ENCODE measurements at regions not wholly inside any gene's neighbourhood (a gene's known extent, or its start where the extent isn't known, plus 50 kb on each side); places are given as distances from the start of the nearest gene placed in this dataset.

DNA sequence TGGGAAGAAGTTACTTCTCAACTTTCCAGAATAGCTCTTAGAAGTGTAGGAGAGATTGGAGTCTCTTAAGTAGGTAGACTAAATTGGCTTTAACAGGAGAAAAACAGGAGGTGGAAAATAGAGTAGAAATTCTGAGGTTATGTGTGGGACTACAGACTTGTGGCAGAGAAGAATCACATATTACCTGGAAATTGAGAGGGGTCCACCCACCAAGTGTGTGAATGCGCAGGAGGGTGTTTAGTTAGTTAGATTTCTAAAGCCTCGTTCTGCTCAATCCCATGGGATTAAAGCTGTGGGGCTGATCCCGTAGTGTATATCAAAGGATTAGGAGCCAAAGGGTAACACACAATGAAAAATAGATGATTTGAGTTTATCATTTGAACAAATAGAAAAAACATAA lies 319.1 kb downstream of the TRIB2 start:
- H3K36me3 ChIP-seq (ENCODE audit: control insufficient read depth in 2 of 2, insufficient read depth in 2 of 2, low read length in 1 of 2) = no peaks in the 10 kb centered on the region
- ChIA-PET POLR2A (no interaction called here), RAD21 (ENCODE audit: unreplicated experiment) (no interaction called here), CTCF (interaction anchor here (0.6 kb wide), 1 partner anchor 18 kb away, joined by 3 read pairs; no protein-coding TSS in a partner anchor), SMC1A (ENCODE audit: uncharacterized antibody, unreplicated experiment) (no interaction called here)
- no peaks in the 10 kb centered on the region for H3K4me1 ChIP-seq (ENCODE audit: control insufficient read depth, insufficient read depth, low read length)
- DNase-seq (ENCODE audit: low read depth, low spot score) (no peak), ATAC-seq (no peak), FAIRE-seq (no peak)
- in situ Hi-C loops (cut with MboI) (no loop called here), intact Hi-C loops (cut with micrococcal nuclease; ENCODE audit: unreplicated experiment) (no loop called here)
- no peak overlapping the region for H3K4me2 ChIP-seq (ENCODE audit: control insufficient read depth, insufficient read depth)
- no peaks in the 10 kb centered on the region for H3K9me3 ChIP-seq (replicated peaks; ENCODE audit: control insufficient read depth, insufficient read depth, low read length)
- H4K20me1 ChIP-seq (ENCODE audit: control insufficient read depth, insufficient read depth) = no peaks in the 10 kb centered on the region
- no TSS peak for BruUV-seq (replicated peaks)
- no peak overlapping the region for H2AFZ ChIP-seq (ENCODE audit: control insufficient read depth, low read depth, low read length)
- no peak overlapping the region for H3K4me3 ChIP-seq
- H3K27ac ChIP-seq (ENCODE audit: control insufficient read depth, insufficient read depth) = no peak overlapping the region
- H3K79me2 ChIP-seq (ENCODE audit: control insufficient read depth, insufficient read depth, low read length) = no peaks in the 10 kb centered on the region
- H3K9ac ChIP-seq (ENCODE audit: control insufficient read depth, insufficient read depth, low read length) = no peak overlapping the region
- no peaks in the 10 kb centered on the region for H3K27me3 ChIP-seq (replicated peaks in 1 of 2; ENCODE audit: control insufficient read depth in 2 of 2, insufficient read depth in 2 of 2, low read length in 1 of 2)
- 27% methylated on average over 3 of the region's 3 CpGs for WGBS (ENCODE audit: insufficient coverage, insufficient replicate concordance, low lambda C conversion rate, missing lambda C conversion rate)
- TF ChIP-seq BCL11A (IDR thresholded peaks at IDR 0.05; ENCODE audit: low read depth, low read length) = no peak
- TF ChIP-seq POU2F2 (IDR thresholded peaks at IDR 0.05; ENCODE audit: borderline replicate concordance, low read depth, low read length) = no peak
- TF ChIP-seq, protein P1, sequence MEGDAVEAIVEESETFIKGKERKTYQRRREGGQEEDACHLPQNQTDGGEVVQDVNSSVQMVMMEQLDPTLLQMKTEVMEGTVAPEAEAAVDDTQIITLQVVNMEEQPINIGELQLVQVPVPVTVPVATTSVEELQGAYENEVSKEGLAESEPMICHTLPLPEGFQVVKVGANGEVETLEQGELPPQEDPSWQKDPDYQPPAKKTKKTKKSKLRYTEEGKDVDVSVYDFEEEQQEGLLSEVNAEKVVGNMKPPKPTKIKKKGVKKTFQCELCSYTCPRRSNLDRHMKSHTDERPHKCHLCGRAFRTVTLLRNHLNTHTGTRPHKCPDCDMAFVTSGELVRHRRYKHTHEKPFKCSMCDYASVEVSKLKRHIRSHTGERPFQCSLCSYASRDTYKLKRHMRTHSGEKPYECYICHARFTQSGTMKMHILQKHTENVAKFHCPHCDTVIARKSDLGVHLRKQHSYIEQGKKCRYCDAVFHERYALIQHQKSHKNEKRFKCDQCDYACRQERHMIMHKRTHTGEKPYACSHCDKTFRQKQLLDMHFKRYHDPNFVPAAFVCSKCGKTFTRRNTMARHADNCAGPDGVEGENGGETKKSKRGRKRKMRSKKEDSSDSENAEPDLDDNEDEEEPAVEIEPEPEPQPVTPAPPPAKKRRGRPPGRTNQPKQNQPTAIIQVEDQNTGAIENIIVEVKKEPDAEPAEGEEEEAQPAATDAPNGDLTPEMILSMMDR (IDR thresholded peaks at IDR 0.05 in 2 of 3, conservative IDR thresholded peaks at IDR 0.05 in 1 of 3; ENCODE audit: control insufficient read depth in 2 of 3, extremely low read depth in 1 of 3, insufficient read depth in 1 of 3, low read depth in 3 of 3, low read length in 3 of 3) = no peak
- TF ChIP-seq, protein P2, sequence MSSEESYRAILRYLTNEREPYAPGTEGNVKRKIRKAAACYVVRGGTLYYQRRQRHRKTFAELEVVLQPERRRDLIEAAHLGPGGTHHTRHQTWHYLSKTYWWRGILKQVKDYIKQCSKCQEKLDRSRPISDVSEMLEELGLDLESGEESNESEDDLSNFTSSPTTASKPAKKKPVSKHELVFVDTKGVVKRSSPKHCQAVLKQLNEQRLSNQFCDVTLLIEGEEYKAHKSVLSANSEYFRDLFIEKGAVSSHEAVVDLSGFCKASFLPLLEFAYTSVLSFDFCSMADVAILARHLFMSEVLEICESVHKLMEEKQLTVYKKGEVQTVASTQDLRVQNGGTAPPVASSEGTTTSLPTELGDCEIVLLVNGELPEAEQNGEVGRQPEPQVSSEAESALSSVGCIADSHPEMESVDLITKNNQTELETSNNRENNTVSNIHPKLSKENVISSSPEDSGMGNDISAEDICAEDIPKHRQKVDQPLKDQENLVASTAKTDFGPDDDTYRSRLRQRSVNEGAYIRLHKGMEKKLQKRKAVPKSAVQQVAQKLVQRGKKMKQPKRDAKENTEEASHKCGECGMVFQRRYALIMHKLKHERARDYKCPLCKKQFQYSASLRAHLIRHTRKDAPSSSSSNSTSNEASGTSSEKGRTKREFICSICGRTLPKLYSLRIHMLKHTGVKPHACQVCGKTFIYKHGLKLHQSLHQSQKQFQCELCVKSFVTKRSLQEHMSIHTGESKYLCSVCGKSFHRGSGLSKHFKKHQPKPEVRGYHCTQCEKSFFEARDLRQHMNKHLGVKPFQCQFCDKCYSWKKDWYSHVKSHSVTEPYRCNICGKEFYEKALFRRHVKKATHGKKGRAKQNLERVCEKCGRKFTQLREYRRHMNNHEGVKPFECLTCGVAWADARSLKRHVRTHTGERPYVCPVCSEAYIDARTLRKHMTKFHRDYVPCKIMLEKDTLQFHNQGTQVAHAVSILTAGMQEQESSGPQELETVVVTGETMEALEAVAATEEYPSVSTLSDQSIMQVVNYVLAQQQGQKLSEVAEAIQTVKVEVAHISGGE (CRISPR knock-in tag; IDR thresholded peaks at IDR 0.05) = no peak
- no peak for TF ChIP-seq TARDBP (IDR thresholded peaks at IDR 0.05; ENCODE audit: borderline replicate concordance)
- TF ChIP-seq EGR1 (IDR thresholded peaks at IDR 0.05; ENCODE audit: borderline replicate concordance in 1 of 2, low read depth in 2 of 2, low read length in 2 of 2) = no peak
- TF ChIP-seq ZBED1 (IDR thresholded peaks at IDR 0.05; ENCODE audit: borderline replicate concordance) = no peak
- TF ChIP-seq ZNF384 (IDR thresholded peaks at IDR 0.05; ENCODE audit: borderline replicate concordance, low read depth, low read length) = no peak
- TF ChIP-seq ZBTB33 (IDR thresholded peaks at IDR 0.05) = no peak
- TF ChIP-seq ZNF274 (IDR thresholded peaks at IDR 0.05; ENCODE audit: insufficient read depth, insufficient read length) = no peak
- no peak for TF ChIP-seq IRF5 (IDR thresholded peaks at IDR 0.05; ENCODE audit: borderline replicate concordance)
- no peak for TF ChIP-seq RB1 (IDR thresholded peaks at IDR 0.05; ENCODE audit: borderline replicate concordance)
- TF ChIP-seq JUND (IDR thresholded peaks at IDR 0.05; ENCODE audit: low read depth, low read length) = no peak
- no peak for TF ChIP-seq NR2F1 (conservative IDR thresholded peaks at IDR 0.05)
- TF ChIP-seq SUPT20H (IDR thresholded peaks at IDR 0.05; ENCODE audit: borderline replicate concordance, control insufficient read depth, low read depth, low read length) = no peak
